ENCODE measurements at regions not wholly inside any gene's neighbourhood (a gene's known extent, or its start where the extent isn't known, plus 50 kb on each side); places are given as distances from the start of the nearest gene placed in this dataset.
"Not testable (repeated sequence)": the region's sequence is repeated elsewhere in the genome, so short reads cannot be mapped to it uniquely, and the experiment has no call there.

GRCh38 chr1:227422581-227422980 is 104.3 kb upstream of the CDC42BPA start:
- H3K4me3 ChIP-seq (ENCODE audit: low read depth, low read length): no peak overlapping the region
- in situ Hi-C loops (cut with HindIII; ENCODE audit: low sequenced_read_pairs): no loop called here
- DNase-seq (ENCODE audit: low read depth): no peak
- TF ChIP-seq, protein P1, sequence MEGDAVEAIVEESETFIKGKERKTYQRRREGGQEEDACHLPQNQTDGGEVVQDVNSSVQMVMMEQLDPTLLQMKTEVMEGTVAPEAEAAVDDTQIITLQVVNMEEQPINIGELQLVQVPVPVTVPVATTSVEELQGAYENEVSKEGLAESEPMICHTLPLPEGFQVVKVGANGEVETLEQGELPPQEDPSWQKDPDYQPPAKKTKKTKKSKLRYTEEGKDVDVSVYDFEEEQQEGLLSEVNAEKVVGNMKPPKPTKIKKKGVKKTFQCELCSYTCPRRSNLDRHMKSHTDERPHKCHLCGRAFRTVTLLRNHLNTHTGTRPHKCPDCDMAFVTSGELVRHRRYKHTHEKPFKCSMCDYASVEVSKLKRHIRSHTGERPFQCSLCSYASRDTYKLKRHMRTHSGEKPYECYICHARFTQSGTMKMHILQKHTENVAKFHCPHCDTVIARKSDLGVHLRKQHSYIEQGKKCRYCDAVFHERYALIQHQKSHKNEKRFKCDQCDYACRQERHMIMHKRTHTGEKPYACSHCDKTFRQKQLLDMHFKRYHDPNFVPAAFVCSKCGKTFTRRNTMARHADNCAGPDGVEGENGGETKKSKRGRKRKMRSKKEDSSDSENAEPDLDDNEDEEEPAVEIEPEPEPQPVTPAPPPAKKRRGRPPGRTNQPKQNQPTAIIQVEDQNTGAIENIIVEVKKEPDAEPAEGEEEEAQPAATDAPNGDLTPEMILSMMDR (IDR thresholded peaks at IDR 0.05; ENCODE audit: low read depth, low read length, missing control alignments): no peak

DNA sequence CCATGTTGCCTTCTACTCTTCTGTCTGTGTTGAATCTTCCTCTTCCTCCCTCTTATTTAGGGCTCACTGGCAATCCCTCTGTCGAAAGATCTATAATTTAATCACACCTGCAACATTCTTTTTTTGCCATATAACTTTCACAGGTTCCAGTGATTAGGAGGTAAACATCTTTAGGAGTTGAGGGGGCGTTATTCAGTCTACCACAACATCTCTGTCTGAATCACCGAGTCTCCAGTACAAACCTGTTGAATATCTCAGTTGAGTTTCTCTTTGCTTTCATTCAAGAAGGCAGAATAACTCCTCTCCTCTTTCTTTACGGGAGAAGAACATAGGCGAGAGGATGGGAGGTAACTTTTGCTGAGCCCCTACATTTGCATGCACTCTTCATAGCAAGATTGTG is 101.9 kb upstream of the CDC42BPA start:
- TF ChIP-seq, protein P1 (IDR thresholded peaks at IDR 0.05; ENCODE audit: low read depth, low read length, missing control alignments): no peak
- H3K4me3 ChIP-seq (ENCODE audit: low read depth, low read length): no peak overlapping the region
- in situ Hi-C loops (cut with HindIII; ENCODE audit: low sequenced_read_pairs): no loop called here
- no peak for DNase-seq (ENCODE audit: low read depth)

DNA sequence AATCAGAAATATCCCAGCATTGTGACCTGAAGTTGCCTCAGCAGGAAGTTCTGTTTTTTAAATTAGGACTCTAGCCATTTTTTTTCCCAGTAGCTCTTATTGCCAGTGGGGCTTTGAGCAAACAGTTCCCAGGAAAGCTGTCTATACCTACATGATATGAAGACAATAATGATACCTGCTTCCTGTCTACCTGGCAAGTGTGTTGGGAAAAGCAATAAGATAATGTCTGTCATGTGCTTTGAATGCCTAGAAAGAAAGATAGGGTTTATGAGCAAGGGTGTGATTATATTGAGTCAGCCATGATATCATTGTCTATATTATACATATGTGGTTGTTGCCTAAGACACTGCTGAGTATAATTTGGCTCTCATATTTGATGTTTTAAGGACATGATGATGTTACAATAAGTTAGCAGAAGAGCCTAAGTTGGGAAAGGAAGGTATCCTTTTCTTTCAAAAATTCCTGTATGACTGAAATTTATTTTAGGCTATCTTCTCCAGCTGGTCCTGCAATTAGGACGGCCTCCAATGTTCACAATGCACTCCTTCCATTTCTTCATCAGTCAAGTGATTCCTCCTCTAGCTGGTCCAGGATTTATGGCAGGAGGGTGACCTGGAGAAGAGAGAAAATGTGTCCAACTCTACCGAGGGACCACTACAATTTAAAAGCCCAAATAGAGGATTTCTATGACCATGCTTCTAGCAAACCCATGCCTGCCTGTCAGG is 99.6 kb upstream of the CDC42BPA start:
- no peak for DNase-seq (ENCODE audit: low read depth)
- no peak overlapping the region for H3K4me3 ChIP-seq (ENCODE audit: low read depth, low read length)
- in situ Hi-C loops (cut with HindIII; ENCODE audit: low sequenced_read_pairs): loop anchor here (5.0 kb wide), 1 partner anchor 39 kb away; no protein-coding TSS in a partner anchor
- TF ChIP-seq, protein P1 (IDR thresholded peaks at IDR 0.05; ENCODE audit: low read depth, low read length, missing control alignments): no peak

DNA sequence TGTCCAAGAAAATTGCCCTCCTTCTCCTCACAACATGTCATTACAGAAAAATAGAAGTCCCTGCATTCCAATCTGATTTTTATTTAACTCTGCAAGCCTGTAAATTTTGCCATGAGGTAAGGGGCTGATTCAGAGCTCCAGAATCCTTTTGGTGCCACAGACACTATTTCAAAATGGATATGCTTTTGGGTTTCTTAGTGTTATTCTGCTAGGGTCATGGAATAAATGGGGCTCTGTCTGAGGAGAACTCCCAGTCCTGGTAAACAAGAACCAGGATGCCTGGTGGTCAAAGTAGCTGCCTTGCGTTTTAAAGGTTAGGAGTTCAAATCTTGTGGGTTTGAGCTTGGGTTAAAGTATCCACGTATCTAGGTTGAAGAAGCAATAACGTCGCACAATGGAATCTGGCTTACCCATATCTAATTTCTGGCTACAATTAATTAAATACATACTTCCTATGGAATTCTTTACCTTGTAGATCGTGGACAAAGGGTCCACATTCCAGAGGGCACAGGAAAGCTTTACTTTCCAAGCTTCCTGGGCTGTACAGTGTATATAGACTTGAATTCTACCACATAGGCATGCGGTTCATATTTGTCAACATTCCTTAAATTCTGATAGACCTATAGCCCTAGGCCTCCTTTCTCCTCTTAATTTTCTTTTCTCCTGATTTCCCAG is 98.0 kb upstream of the CDC42BPA start:
- in situ Hi-C loops (cut with HindIII; ENCODE audit: low sequenced_read_pairs): loop anchor here (5.0 kb wide), 1 partner anchor 41 kb away; no protein-coding TSS in a partner anchor
- DNase-seq (ENCODE audit: low read depth): no peak
- TF ChIP-seq, protein P1 (IDR thresholded peaks at IDR 0.05; ENCODE audit: low read depth, low read length, missing control alignments): no peak
- no peak overlapping the region for H3K4me3 ChIP-seq (ENCODE audit: low read depth, low read length)

- TF ChIP-seq, protein P1 (IDR thresholded peaks at IDR 0.05; ENCODE audit: low read depth, low read length, missing control alignments): no peak
- no peak for DNase-seq (ENCODE audit: low read depth)
- in situ Hi-C loops (cut with HindIII; ENCODE audit: low sequenced_read_pairs): loop anchor here (5.0 kb wide), 1 partner anchor 42 kb away; no protein-coding TSS in a partner anchor
- H3K4me3 ChIP-seq (ENCODE audit: low read depth, low read length): no peak overlapping the region
These were observed 97.0 kb upstream of the CDC42BPA start for GRCh38 chr1:227415115-227415790.

- TF ChIP-seq, protein P1 (IDR thresholded peaks at IDR 0.05; ENCODE audit: low read depth, low read length, missing control alignments): no peak
- no peak for DNase-seq (ENCODE audit: low read depth)
- H3K4me3 ChIP-seq (ENCODE audit: low read depth, low read length): no peak overlapping the region
- in situ Hi-C loops (cut with HindIII; ENCODE audit: low sequenced_read_pairs): no loop called here
These were observed 92.8 kb upstream of the CDC42BPA start for GRCh38 chr1:227411066-227411465.

- H3K4me3 ChIP-seq (ENCODE audit: low read depth, low read length); DNase-seq (ENCODE audit: low read depth); in situ Hi-C loops (cut with HindIII; ENCODE audit: low sequenced_read_pairs): not testable (repeated sequence)
These were observed 88.0 kb upstream of the CDC42BPA start for GRCh38 chr1:227406332-227406731.

Data from astrocyte of the cerebellum (primary cell).